Karpas-422 (cell line): ENCODE measurements at regions not wholly inside any gene's neighbourhood (a gene's known extent, or its start where the extent isn't known, plus 50 kb on each side); places are given as distances from the start of the nearest gene placed in this dataset.

Experiments
- DNase-seq: peaks from one replicate; pipeline ENCODE4 v3.0.0-alpha.2; 2015
- H2AFZ ChIP-seq: fragments of 200-600 bp; sonication (generic); 2 replicates; pipeline ENCODE4 v1.6.1; 2014; ENCODE audit warnings: antibody characterized with exemption, low read length, mixed read lengths
- H3K27ac ChIP-seq: fragments of 200-600 bp; sonication (generic); 2 replicates; pipeline ENCODE4 v1.5.1; 2014; ENCODE audit warnings: mild to moderate bottlenecking, low read length, moderate library complexity
- H3K27me3 ChIP-seq: fragments of 200-600 bp; sonication (generic); 2 replicates; pipeline ENCODE4 v1.6.1; 2014; ENCODE audit warnings: low read length, mixed read lengths
- H3K36me3 ChIP-seq: fragments of 200-600 bp; sonication (generic); 2 replicates; pipeline ENCODE4 v1.6.1; 2014; ENCODE audit warnings: low read length, mixed read lengths; ENCODE audit not compliant: insufficient read depth
- H3K4me1 ChIP-seq: fragments of 200-600 bp; sonication (generic); 2 replicates; pipeline ENCODE4 v1.6.1; 2014; ENCODE audit warnings: mild to moderate bottlenecking, low read length, mixed read lengths
- H3K4me2 ChIP-seq: fragments of 200-600 bp; sonication (generic); 2 replicates; pipeline ENCODE4 v1.6.1; 2014; ENCODE audit warnings: low read length, low read depth, mild to moderate bottlenecking; ENCODE audit not compliant: poor library complexity, severe bottlenecking
- H3K4me3 ChIP-seq: fragments of 200-600 bp; sonication (generic); 2 replicates; pipeline ENCODE4 v1.5.1; 2014; ENCODE audit warnings: mild to moderate bottlenecking, antibody characterized with exemption, low read length, mixed read lengths
- H3K79me2 ChIP-seq: fragments of 200-600 bp; sonication (generic); 2 replicates; pipeline ENCODE4 v1.6.1; 2014; ENCODE audit warnings: mild to moderate bottlenecking, low read length, mixed read lengths
- H3K9ac ChIP-seq: fragments of 200-600 bp; sonication (generic); 2 replicates; pipeline ENCODE4 v1.6.0; 2014; ENCODE audit warnings: low read length
- H3K9me2 ChIP-seq: fragments of 200-600 bp; sonication (generic), shearing (Covaris generic); replicated peaks from 2 replicates; pipeline ENCODE4 v1.6.0; 2014; ENCODE audit warnings: mild to moderate bottlenecking, low read length, moderate library complexity; ENCODE audit not compliant: insufficient read depth
- H3K9me3 ChIP-seq: fragments of 300-700, 200-600 bp; sonication (generic); 2 replicates; pipeline ENCODE4 v1.6.1; 2014; ENCODE audit warnings: low read length, mixed read lengths
- H4K20me1 ChIP-seq: fragments of 200-600 bp; sonication (generic); 2 replicates; pipeline ENCODE4 v1.6.1; 2014; ENCODE audit warnings: mild to moderate bottlenecking, antibody characterized with exemption, low read length, low read depth; ENCODE audit not compliant: insufficient read depth

DNA sequence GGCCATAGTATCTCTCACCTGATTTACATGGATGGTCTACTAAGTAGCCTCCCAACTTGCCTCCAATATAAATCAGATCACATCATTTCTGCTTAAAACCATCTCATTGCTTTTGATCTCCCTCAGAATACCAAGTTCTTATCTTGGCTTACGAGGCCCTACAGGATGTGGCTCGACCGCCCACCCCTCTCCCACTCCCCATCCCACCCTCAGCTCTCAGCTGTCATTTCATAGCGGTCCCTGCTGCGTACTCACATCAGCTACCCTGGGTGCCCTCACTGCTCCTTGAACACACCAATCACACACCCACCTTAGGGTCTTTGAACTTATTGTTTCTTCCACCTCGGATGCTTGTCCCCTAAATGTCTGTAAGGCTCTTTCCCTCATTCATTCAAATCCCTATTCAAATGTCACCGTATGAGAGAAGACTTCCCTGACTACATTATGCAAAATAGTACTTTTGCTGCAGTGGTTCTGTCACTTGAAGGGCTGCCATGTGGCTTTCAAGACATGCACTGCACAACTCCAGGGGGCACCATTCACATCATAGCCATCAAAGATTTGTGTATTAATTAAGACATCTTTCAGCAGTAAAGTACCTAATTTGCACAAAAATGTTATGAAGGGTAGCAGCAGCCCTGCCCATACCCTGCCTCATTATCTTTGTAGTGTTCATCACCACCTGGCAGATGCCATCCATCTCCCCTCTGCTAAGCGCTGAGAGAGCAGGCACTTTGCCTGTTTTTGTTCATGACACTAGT lies 171.1 kb downstream of the ENC1 start:
- Histone ChIP-seq H4K20me1 (no peaks in the 10 kb centered on the region), H3K4me3 (no peak overlapping the region), H3K27ac (no peak overlapping the region), H3K79me2 (no peaks in the 10 kb centered on the region), H2AFZ (no peak overlapping the region), H3K4me2 (no peak overlapping the region), H3K9me2 (no peaks in the 10 kb centered on the region), H3K36me3 (no peaks in the 10 kb centered on the region), H3K9ac (no peak overlapping the region), H3K9me3 (no peaks in the 10 kb centered on the region), H3K4me1 (no peaks in the 10 kb centered on the region), H3K27me3 (no peaks in the 10 kb centered on the region)
- no peak for DNase-seq

DNA sequence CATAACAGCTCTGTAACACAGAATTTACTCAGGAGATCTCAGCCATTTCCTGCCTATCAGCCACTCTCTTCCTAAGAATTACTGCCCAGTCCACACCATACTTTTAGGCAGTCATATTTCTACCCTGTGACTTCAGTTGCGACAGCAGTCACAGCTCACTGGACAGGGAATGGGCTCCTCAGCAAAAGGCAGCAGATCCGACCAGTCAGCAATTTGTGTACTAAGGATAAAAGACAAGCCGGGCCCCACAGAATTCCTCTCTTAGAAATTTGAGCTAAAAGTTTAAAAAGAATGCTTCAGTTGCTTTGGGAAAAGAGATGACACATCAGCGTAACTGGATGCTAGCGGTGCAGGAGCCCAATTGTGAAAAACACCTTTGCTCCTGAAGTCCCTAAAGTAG lies 172.1 kb downstream of the ENC1 start:
- H2AFZ ChIP-seq, result no peak overlapping the region
- H4K20me1 ChIP-seq, result no peaks in the 10 kb centered on the region
- H3K27me3 ChIP-seq, result no peaks in the 10 kb centered on the region
- no peak overlapping the region for H3K4me2 ChIP-seq
- no peak overlapping the region for H3K9ac ChIP-seq
- H3K9me3 ChIP-seq, result no peaks in the 10 kb centered on the region
- H3K9me2 ChIP-seq, result no peaks in the 10 kb centered on the region
- no peaks in the 10 kb centered on the region for H3K4me1 ChIP-seq
- no peak overlapping the region for H3K4me3 ChIP-seq
- no peak for DNase-seq
- no peaks in the 10 kb centered on the region for H3K79me2 ChIP-seq
- H3K36me3 ChIP-seq, result no peaks in the 10 kb centered on the region
- H3K27ac ChIP-seq, result no peak overlapping the region

DNA sequence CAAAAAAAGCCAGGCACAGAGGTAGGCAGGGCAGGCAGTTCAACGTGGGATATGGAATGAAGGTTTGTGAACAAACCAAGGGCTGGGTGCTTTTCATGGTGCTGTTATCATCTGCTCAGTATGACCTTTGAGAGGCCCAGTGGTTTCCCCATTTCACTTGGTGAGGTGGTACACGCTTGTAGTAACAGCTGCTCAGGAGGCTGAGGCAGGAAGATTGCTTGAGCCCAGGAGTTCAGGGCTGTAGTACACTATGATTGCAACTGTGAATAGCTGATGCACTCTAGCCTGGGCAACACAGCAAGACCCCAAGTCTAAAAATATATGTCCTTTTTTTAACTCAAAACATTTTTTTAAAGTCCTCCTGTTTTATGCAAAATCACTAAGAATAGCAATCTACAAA lies 174.8 kb downstream of the ENC1 start:
- H3K27me3 ChIP-seq, result no peaks in the 10 kb centered on the region
- no peaks in the 10 kb centered on the region for H3K36me3 ChIP-seq
- DNase-seq, result no peak
- no peak overlapping the region for H3K9ac ChIP-seq
- no peak overlapping the region for H2AFZ ChIP-seq
- H3K4me3 ChIP-seq, result no peak overlapping the region
- no peaks in the 10 kb centered on the region for H3K9me3 ChIP-seq
- no peak overlapping the region for H3K27ac ChIP-seq
- H3K4me1 ChIP-seq, result no peaks in the 10 kb centered on the region
- no peaks in the 10 kb centered on the region for H4K20me1 ChIP-seq
- H3K79me2 ChIP-seq, result no peaks in the 10 kb centered on the region
- H3K9me2 ChIP-seq, result no peaks in the 10 kb centered on the region
- no peak overlapping the region for H3K4me2 ChIP-seq

DNA sequence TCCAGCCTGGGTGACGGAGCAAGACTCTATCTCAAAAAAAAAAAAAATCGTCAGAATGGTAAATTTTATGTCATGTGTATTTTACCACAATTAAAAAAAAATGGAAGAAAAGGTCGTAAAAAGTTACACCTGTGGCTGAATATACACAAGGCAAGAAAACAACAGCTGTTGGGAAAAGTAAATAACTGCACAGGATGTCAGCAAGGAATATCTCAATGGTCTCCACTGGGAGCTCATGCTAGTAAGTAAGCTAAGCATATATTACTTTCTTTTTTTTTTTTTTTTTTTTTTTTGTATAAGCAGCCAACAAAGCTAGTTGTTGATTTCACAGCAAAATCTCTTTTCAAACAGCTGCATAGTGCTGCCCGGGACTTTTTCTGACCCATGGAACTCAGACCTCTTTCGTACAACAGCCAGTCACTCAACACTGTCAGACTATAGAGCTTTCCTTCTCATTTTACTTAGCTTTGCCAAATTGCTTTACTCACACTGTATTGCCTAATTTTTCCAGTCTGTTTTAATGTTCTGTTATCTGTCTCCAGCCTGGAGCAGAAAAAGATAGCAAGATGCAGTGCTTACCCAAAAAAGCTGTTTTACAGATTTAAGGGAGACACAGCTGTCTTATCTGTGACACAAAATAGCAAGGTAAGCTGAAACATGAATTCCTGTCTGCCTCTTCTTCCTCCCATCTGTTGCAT lies 175.9 kb downstream of the ENC1 start:
- Histone ChIP-seq H3K27ac (no peak overlapping the region), H3K4me2 (no peak overlapping the region), H3K9me3 (no peaks in the 10 kb centered on the region), H2AFZ (no peak overlapping the region), H3K9me2 (no peaks in the 10 kb centered on the region), H3K4me3 (no peak overlapping the region), H3K36me3 (no peaks in the 10 kb centered on the region), H4K20me1 (no peaks in the 10 kb centered on the region), H3K79me2 (no peaks in the 10 kb centered on the region), H3K9ac (no peak overlapping the region), H3K4me1 (no peaks in the 10 kb centered on the region), H3K27me3 (no peaks in the 10 kb centered on the region)
- DNase-seq, result no peak

DNA sequence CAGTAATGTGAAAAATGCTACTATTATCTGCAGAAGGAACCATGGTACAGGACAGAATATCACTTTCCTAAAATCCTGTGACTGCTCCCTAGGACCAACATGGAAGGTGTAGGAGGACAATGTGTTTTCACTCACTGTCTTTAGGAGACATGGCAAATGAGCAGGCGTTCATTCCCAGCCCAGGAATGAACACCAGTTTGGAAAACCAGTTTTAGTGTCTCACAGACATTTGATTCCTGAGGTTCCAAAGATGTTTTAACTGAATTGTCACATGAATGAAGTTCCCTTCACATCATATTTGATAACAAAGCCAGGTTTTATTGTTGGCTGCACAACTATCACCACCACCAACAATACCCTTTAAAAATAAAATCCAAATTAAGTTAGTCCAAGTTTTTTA lies 178.2 kb downstream of the ENC1 start:
- Histone ChIP-seq H3K27me3 (no peaks in the 10 kb centered on the region), H3K4me1 (no peaks in the 10 kb centered on the region), H2AFZ (no peak overlapping the region), H3K79me2 (no peaks in the 10 kb centered on the region), H3K9ac (no peak overlapping the region), H3K9me3 (no peaks in the 10 kb centered on the region), H3K27ac (no peak overlapping the region), H3K4me3 (no peak overlapping the region), H3K4me2 (no peak overlapping the region), H3K36me3 (no peaks in the 10 kb centered on the region), H3K9me2 (no peaks in the 10 kb centered on the region), H4K20me1 (no peaks in the 10 kb centered on the region)
- DNase-seq, result no peak

DNA sequence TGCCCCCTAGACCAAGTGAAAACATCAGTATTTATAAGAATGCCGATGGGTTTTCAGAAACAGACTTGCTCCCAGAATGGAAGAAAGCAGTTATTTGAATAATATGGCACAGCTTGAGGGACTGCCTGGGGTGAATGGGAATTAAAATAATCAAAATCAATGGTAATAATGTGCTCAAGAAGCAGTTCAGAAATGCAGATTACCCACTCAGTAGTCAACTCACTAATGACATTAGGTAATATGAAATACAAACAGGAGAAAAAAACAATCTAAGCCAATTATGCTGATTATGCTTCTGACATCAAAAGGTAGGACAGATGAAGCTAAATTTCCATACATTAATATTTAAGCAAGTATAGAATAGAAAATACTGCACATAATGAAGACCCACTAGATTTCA lies 179.3 kb downstream of the ENC1 start:
- no peak overlapping the region for H2AFZ ChIP-seq
- H3K4me1 ChIP-seq, result no peaks in the 10 kb centered on the region
- H3K4me3 ChIP-seq, result no peak overlapping the region
- H3K9me3 ChIP-seq, result no peaks in the 10 kb centered on the region
- H3K9me2 ChIP-seq, result no peaks in the 10 kb centered on the region
- no peak overlapping the region for H3K9ac ChIP-seq
- no peaks in the 10 kb centered on the region for H3K79me2 ChIP-seq
- no peaks in the 10 kb centered on the region for H3K36me3 ChIP-seq
- H3K27ac ChIP-seq, result no peak overlapping the region
- H3K4me2 ChIP-seq, result no peak overlapping the region
- no peaks in the 10 kb centered on the region for H3K27me3 ChIP-seq
- H4K20me1 ChIP-seq, result no peaks in the 10 kb centered on the region
- no peak for DNase-seq

DNA sequence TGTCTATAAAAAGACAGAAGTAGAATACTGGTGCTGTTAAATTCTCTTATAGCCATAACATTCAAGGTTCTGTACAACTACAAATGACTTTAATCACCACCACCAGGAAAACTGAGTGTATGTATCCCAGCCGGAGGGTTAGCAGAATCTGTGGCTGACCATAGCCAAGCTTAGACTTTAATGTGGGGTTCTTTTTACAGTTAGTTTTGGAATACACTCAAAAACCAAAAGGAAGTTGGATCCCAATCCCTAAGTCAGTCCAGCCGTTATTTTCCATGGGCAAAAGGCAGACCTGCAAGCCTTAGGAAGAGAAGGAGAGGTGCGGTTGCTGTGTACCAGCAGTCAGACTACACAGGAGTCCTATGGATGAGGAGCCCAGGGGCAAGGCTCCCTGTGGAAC lies 179.8 kb downstream of the ENC1 start:
- DNase-seq, result no peak
- no peak overlapping the region for H3K4me2 ChIP-seq
- no peaks in the 10 kb centered on the region for H3K79me2 ChIP-seq
- no peaks in the 10 kb centered on the region for H3K9me3 ChIP-seq
- no peaks in the 10 kb centered on the region for H3K9me2 ChIP-seq
- no peaks in the 10 kb centered on the region for H3K4me1 ChIP-seq
- H3K36me3 ChIP-seq, result no peaks in the 10 kb centered on the region
- H2AFZ ChIP-seq, result no peak overlapping the region
- no peaks in the 10 kb centered on the region for H3K27me3 ChIP-seq
- H3K4me3 ChIP-seq, result no peak overlapping the region
- H4K20me1 ChIP-seq, result no peaks in the 10 kb centered on the region
- no peak overlapping the region for H3K27ac ChIP-seq
- H3K9ac ChIP-seq, result no peak overlapping the region

DNA sequence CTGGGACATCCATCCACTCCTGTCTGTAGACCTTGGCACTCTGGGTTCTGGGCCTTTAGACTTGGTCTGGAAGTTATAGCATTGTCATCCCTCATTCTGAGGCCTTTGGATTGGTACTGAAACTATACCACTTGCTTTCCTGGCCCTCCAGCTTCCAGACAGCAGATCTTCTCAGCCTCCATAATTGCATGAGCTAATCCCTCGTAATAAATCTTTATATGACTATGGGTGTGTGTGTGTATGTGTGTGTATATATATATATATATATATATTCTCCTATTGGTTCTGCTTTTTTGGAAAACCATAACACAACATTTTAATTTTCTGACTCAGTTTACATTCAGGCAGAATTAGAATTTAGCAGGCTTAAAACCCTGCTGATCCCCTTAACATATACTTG lies 180.5 kb downstream of the ENC1 start:
- no peak overlapping the region for H2AFZ ChIP-seq
- no peak for DNase-seq
- H3K9me2 ChIP-seq, result no peaks in the 10 kb centered on the region
- no peaks in the 10 kb centered on the region for H3K4me1 ChIP-seq
- H3K79me2 ChIP-seq, result no peaks in the 10 kb centered on the region
- H3K4me2 ChIP-seq, result no peak overlapping the region
- H3K36me3 ChIP-seq, result no peaks in the 10 kb centered on the region
- no peak overlapping the region for H3K4me3 ChIP-seq
- no peaks in the 10 kb centered on the region for H3K9me3 ChIP-seq
- H4K20me1 ChIP-seq, result no peaks in the 10 kb centered on the region
- no peak overlapping the region for H3K27ac ChIP-seq
- H3K27me3 ChIP-seq, result no peaks in the 10 kb centered on the region
- no peak overlapping the region for H3K9ac ChIP-seq
